HEK293 (cell line): ENCODE measurements at regions not wholly inside any gene's neighbourhood (a gene's known extent, or its start where the extent isn't known, plus 50 kb on each side); places are given as distances from the start of the nearest gene placed in this dataset.

Experiments
- CTCF ChIP-seq: fragments of 450-650 bp; formaldehyde crosslinking; IDR thresholded peaks from 2 replicates; pipeline ENCODE4 v1.5.1; 2016; ENCODE audit warnings: missing biosample characterization, missing genetic modification characterization
- ZBTB7A ChIP-seq: fragments of 450-650 bp; formaldehyde crosslinking; IDR thresholded peaks from 2 replicates; pipeline ENCODE4 v1.5.1; 2016; ENCODE audit warnings: low read depth, missing biosample characterization, missing genetic modification characterization
- ZNF747 ChIP-seq: fragments of 450-650 bp; formaldehyde crosslinking; IDR thresholded peaks from 2 replicates; pipeline ENCODE4 v1.5.1; 2016; ENCODE audit warnings: missing biosample characterization, missing genetic modification characterization
- TF ChIP-seq, protein P1 (sequence below): fragments of 450-650 bp; formaldehyde crosslinking; IDR thresholded peaks from 2 replicates; pipeline ENCODE4 v1.5.1; 2016; ENCODE audit warnings: missing biosample characterization, missing genetic modification characterization
- TF ChIP-seq, protein P2 (sequence below): fragments of 450-650 bp; formaldehyde crosslinking; IDR thresholded peaks from 2 replicates; pipeline ENCODE4 v1.5.1; 2016; ENCODE audit warnings: missing biosample characterization, missing genetic modification characterization

DNA sequence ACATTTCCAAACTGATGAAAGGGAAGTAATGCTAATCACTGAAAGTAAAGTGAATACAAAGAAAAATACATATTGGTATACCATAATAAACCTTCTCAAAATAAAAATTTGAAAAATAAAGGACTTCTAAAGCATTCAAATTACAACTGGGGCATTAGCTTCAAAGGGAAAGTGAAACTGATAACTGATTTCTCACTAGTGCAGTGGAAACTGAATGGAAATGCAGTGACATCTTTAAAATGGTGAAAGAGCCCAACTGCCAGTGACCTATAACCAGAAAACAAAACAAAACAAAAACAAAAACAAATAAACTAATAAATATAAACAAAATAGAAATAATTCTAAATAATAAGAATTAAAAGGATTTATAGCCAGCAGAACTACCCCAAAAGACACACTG, 297.5 kb upstream of the GRIN3A start:
- TF ChIP-seq ZNF747 (tag by site-specific recombination) (no peak), ZBTB7A (no peak), CTCF (tag by site-specific recombination) (no peak)
- TF ChIP-seq, protein P1, sequence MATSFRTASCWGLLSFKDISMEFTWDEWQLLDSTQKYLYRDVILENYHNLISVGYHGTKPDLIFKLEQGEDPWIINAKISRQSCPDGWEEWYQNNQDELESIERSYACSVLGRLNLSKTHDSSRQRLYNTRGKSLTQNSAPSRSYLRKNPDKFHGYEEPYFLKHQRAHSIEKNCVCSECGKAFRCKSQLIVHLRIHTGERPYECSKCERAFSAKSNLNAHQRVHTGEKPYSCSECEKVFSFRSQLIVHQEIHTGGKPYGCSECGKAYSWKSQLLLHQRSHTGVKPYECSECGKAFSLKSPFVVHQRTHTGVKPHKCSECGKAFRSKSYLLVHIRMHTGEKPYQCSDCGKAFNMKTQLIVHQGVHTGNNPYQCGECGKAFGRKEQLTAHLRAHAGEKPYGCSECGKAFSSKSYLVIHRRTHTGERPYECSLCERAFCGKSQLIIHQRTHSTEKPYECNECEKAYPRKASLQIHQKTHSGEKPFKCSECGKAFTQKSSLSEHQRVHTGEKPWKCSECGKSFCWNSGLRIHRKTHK (tag by site-specific recombination), result no peak
- TF ChIP-seq, protein P2, sequence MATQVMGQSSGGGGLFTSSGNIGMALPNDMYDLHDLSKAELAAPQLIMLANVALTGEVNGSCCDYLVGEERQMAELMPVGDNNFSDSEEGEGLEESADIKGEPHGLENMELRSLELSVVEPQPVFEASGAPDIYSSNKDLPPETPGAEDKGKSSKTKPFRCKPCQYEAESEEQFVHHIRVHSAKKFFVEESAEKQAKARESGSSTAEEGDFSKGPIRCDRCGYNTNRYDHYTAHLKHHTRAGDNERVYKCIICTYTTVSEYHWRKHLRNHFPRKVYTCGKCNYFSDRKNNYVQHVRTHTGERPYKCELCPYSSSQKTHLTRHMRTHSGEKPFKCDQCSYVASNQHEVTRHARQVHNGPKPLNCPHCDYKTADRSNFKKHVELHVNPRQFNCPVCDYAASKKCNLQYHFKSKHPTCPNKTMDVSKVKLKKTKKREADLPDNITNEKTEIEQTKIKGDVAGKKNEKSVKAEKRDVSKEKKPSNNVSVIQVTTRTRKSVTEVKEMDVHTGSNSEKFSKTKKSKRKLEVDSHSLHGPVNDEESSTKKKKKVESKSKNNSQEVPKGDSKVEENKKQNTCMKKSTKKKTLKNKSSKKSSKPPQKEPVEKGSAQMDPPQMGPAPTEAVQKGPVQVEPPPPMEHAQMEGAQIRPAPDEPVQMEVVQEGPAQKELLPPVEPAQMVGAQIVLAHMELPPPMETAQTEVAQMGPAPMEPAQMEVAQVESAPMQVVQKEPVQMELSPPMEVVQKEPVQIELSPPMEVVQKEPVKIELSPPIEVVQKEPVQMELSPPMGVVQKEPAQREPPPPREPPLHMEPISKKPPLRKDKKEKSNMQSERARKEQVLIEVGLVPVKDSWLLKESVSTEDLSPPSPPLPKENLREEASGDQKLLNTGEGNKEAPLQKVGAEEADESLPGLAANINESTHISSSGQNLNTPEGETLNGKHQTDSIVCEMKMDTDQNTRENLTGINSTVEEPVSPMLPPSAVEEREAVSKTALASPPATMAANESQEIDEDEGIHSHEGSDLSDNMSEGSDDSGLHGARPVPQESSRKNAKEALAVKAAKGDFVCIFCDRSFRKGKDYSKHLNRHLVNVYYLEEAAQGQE (tag by site-specific recombination), result no peak
